Heart right ventricle (tissue), 16 donors: ENCODE measurements at regions not wholly inside any gene's neighbourhood (a gene's known extent, or its start where the extent isn't known, plus 50 kb on each side); places are given as distances from the start of the nearest gene placed in this dataset.

Source experiments
- ATAC-seq, 8 donors: fragments of 200-7000 bp; cut with Tn5 transposase; one replicate each; pipeline ENCODE4 v1.9.1; 2020; ENCODE audit warnings: mild to moderate bottlenecking in 8 of 8, moderate library complexity in 8 of 8, moderate number of reproducible peaks in 1 of 8
- DNase-seq, 2 donors: peaks; one replicate each; pipeline ENCODE4 v3.0.0-alpha.2; 2020
- H3K27ac ChIP-seq, 10 donors: fragments of 200-600 bp; sonication (generic) in 2 of 10; one replicate each; pipeline versions ENCODE4 v1.5.0 to v1.8.0; 2020 to 2022; ENCODE audit warnings: mild to moderate bottlenecking in 3 of 10
- H3K27me3 ChIP-seq, 7 donors: fragments of 200-600 bp; one replicate each; pipeline ENCODE4 v1.8.0; 2021 to 2022; ENCODE audit warnings: mild to moderate bottlenecking in 2 of 7
- H3K36me3 ChIP-seq, 9 donors: fragments of 200-600 bp; sonication (generic) in 1 of 9; one replicate each; pipeline versions ENCODE4 v1.5.0 to v1.8.0; 2020 to 2022; ENCODE audit warnings: mild to moderate bottlenecking in 2 of 9
- H3K4me1 ChIP-seq, 9 donors: fragments of 200-600 bp; sonication (generic) in 1 of 9; one replicate each; pipeline versions ENCODE4 v1.5.0 to v1.8.0; 2020 to 2022; ENCODE audit warnings: mild to moderate bottlenecking in 4 of 9
- H3K4me3 ChIP-seq, 10 donors: fragments of 200-600 bp; sonication (generic) in 2 of 10; one replicate each; pipeline versions ENCODE4 v1.5.0 to v1.8.0; 2020 to 2022; ENCODE audit warnings: mild to moderate bottlenecking in 7 of 10, moderate library complexity in 2 of 10
- H3K9me3 ChIP-seq, 11 donors: fragments of 200-600 bp in 10 of 11; sonication (generic) in 2 of 11; one replicate each; pipeline versions ENCODE4 v1.5.0 to v1.8.0; 2013 to 2022; ENCODE audit warnings: mild to moderate bottlenecking in 2 of 11, control low read depth in 1 of 11, moderate library complexity in 1 of 11
- WGBS, 2 donors: extraction: QIAGEN DNeasy Blood & Tissue Kit; methylation state at CpG; one replicate each; pipeline ENCODE4 v1.1.7; 2013; ENCODE audit warnings: inconsistent platforms in 1 of 2; 5-methylcytosine and 5-hydroxymethylcytosine counted together
- intact Hi-C, 10 donors: fragments of 100-400 bp; cut with DNase I; formaldehyde crosslinking; loops; one replicate each; pipeline versions ENCODE4 v1.11.1 to v1.14.2; 2022
- TF ChIP-seq, protein P1 (sequence below), 9 donors: fragments of 200-600 bp; sonication (generic) in 2 of 9; IDR thresholded peaks; one replicate each; pipeline versions ENCODE4 v1.5.0 to v1.8.0; 2021 to 2022; ENCODE audit warnings: antibody characterized with exemption in 9 of 9, mild to moderate bottlenecking in 5 of 9, moderate library complexity in 1 of 9
- donor health status: Arrhythmogenic right ventricular cardiomyopathy.
- donor health status: ischemic (EF 13 %, LVEDD 7.1; RV severe dilation, severe dysfunction).
- donor health status: healthy with polysubstance abuse.
- donor health status: DM: no; HTN: yes; CAD: no.
- donor health status: DM: no; HTN: no; CAD: no.
- donor health status: ischemic (EF 25% LVEDD 6.9; RV normal size, moderate dysfunction).
- donor health status: ischemic (EF 25% LVEDD 5.7; RV mildly dilated, moderate dysfunction).
- donor health status: healthy.
- donor health status: DM: yes; HTN: yes; CAD: no.
- donor health status: Ischemic cardiomyopathy.
- donor health status: ischemic (EF 35%, LVEDD 5.7; RV mildly dilated, moderate dysfunction).
- donor health status: nonischemic (EF 11% LVEDD 7.7; RV severe dilation, severe dysfunction).
- donor health status: DM: yes; HTN: yes; CAD: no.
- donor health status: PGD.
- donor health status: ischemic (EF 29% LVEDD 5.4; RV normal size, mild dysfunction).
- donor health status: nonischemic (EF 23%, LVEDD 6.1; RV moderate dilation, normal function).

DNA sequence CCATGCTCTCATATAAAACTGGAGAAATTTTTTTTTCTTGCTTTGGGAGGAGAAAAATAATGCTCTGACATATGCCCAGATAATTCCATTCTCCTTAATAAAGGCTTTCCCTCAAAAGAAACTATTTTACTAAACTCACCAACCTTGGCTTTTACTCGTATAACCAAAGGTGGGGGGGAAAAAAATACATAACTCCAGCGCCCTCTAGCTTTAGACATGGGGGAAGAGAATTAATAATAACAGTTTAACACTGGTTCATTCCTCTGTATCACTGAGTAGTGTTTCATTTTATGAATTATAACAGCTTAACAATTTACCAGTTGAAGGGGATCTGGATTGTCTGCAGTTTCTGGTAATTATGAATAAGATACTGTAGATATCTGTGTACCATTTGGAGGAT lies 1226.1 kb downstream of the GRIK2 start:
- no peaks in the 10 kb centered on the region for H3K4me1 ChIP-seq
- ATAC-seq (no peak), DNase-seq (no peak)
- intact Hi-C loops: no loop called here
- H3K27me3 ChIP-seq: no peaks in the 10 kb centered on the region
- TF ChIP-seq, protein P1, sequence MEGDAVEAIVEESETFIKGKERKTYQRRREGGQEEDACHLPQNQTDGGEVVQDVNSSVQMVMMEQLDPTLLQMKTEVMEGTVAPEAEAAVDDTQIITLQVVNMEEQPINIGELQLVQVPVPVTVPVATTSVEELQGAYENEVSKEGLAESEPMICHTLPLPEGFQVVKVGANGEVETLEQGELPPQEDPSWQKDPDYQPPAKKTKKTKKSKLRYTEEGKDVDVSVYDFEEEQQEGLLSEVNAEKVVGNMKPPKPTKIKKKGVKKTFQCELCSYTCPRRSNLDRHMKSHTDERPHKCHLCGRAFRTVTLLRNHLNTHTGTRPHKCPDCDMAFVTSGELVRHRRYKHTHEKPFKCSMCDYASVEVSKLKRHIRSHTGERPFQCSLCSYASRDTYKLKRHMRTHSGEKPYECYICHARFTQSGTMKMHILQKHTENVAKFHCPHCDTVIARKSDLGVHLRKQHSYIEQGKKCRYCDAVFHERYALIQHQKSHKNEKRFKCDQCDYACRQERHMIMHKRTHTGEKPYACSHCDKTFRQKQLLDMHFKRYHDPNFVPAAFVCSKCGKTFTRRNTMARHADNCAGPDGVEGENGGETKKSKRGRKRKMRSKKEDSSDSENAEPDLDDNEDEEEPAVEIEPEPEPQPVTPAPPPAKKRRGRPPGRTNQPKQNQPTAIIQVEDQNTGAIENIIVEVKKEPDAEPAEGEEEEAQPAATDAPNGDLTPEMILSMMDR (IDR thresholded peaks at IDR 0.05): peak in 4 of 9 donors; percentile 16 to 40 (median 28)
- H3K36me3 ChIP-seq: no peaks in the 10 kb centered on the region
- H3K27ac ChIP-seq: no peak overlapping the region
- peaks cover 0 to 3% (median 0%) of the 10 kb centered on the region in 11 donors for H3K9me3 ChIP-seq
- H3K4me3 ChIP-seq: no peak overlapping the region
- WGBS, 2 donors: 2 to 3% methylated on average over 2 of the region's 2 CpGs

DNA sequence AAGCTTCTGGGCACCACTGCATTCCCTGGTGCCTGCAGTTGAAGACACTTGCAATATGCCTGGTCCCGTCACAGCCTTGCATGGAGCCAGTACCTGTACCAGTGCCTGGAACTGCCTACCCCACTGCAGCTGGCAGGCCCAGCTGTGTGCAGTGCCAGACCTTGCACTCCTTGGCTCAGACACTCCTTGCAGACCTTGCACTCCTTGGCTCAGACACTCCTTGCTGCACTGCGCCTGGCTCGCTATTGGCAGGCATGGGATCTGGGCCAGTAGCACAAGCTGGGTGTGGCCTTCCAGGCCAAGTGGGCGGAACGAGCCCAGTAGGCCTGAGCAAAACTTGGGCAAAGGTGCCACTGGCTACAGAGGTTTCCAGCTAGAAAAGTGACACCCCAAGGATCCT lies 1189.1 kb downstream of the GRIK2 start:
- H3K27me3 ChIP-seq: no peaks in the 10 kb centered on the region
- ATAC-seq: no peak

DNA sequence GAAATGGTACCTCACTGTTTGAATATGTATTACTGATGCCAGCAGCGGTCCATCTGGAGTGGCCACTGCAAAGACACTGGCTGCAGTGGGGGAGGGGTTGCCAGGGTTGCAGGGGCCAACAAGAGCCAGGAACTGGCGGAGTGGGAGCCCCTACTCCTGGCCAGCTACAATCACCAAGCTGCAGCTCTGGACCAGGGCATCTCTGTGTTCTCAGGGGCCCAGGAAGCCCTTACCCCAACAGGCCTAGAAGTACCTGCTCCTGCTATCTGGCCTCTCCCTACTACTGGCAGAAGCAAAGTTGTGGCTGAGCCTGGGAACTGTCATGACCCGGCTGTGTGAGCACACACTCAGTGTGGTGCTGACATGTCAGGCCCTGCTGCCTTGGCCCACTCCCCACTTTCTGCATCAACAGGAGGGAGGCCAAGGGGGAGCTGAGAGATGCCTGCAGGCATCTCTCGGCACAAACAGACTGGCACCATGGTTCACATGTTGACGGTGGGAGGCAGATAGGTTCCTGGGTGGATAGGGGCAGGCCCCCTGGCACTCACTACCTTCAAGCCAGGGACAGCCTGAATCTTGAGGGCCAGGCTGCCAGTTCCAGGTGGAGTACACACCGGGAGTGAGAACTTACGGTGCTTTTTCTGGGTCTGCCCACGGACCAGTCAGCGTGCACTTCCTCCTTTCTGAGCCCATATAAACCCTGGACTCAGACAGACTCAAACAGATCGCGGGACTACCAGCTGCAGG lies 1188.0 kb downstream of the GRIK2 start:
- no peak for ATAC-seq

More for the DNA sequence above, 1189.1 kb downstream of the GRIK2 start:
- TF ChIP-seq, protein P1 (IDR thresholded peaks at IDR 0.05): no peak
- Histone ChIP-seq H3K36me3 (no peaks in the 10 kb centered on the region), H3K4me3 (no peak overlapping the region), H3K9me3 (peaks cover 0 to 21% (median 0%) of the 10 kb centered on the region in 11 donors), H3K27ac (no peak overlapping the region), H3K4me1 (no peaks in the 10 kb centered on the region)
- intact Hi-C loops: no loop called here
- 80 to 93% methylated on average over 5 of the region's 5 CpGs for WGBS, 2 donors
- no peak for DNase-seq

DNA sequence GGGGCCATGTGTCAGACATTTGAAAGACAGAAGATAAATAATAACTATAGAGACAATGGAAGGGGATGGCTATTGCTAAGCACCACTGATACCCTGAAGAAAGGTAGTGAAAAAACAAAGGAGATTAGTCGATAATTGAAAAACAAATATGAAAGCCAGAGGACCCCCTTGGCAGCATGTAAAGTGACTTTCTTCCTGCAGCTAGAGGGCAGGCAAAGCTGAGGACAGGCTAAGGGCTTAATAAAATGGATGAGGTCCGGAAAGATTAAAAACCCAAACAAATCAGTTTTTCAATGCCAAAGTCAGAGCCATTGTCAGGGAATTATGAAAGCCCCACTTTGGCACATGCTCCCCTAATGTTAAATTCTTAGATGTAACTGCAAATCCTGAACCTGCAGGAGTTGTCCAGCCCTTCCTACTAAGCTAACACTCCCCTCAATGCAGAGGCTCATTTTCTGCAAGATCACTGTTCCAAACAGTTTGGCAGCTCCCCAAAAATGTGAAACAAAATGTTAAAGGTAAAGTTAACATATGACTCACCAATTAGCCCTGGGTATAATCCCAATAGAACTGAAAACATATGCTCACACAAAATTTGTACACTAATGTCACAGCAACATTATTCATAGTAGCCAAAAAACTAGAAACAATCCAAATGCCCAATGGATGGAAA lies 1177.9 kb downstream of the GRIK2 start:
- intact Hi-C loops: no loop called here
- Histone ChIP-seq H3K4me3 (no peak overlapping the region), H3K4me1 (no peaks in the 10 kb centered on the region), H3K36me3 (no peaks in the 10 kb centered on the region), H3K27ac (no peak overlapping the region), H3K27me3 (no peaks in the 10 kb centered on the region), H3K9me3 (no peaks in the 10 kb centered on the region)
- TF ChIP-seq, protein P1 (IDR thresholded peaks at IDR 0.05): no peak
- no peak for DNase-seq
- 72 to 79% methylated on average over 2 of the region's 2 CpGs for WGBS, 2 donors
- ATAC-seq: no peak

More for the DNA sequence above, 1188.0 kb downstream of the GRIK2 start:
- Histone ChIP-seq H3K36me3 (no peaks in the 10 kb centered on the region), H3K4me1 (no peaks in the 10 kb centered on the region), H3K9me3 (peaks cover 0 to 18% (median 0%) of the 10 kb centered on the region in 11 donors), H3K4me3 (no peak overlapping the region), H3K27ac (no peak overlapping the region), H3K27me3 (no peaks in the 10 kb centered on the region)
- intact Hi-C loops: no loop called here
- WGBS, 2 donors: 85 to 87% methylated on average over 11 of the region's 11 CpGs
- DNase-seq: no peak
- TF ChIP-seq, protein P1 (IDR thresholded peaks at IDR 0.05): no peak
